ENCODE measurements at regions not wholly inside any gene's neighbourhood (a gene's known extent, or its start where the extent isn't known, plus 50 kb on each side); places are given as distances from the start of the nearest gene placed in this dataset.

DNA sequence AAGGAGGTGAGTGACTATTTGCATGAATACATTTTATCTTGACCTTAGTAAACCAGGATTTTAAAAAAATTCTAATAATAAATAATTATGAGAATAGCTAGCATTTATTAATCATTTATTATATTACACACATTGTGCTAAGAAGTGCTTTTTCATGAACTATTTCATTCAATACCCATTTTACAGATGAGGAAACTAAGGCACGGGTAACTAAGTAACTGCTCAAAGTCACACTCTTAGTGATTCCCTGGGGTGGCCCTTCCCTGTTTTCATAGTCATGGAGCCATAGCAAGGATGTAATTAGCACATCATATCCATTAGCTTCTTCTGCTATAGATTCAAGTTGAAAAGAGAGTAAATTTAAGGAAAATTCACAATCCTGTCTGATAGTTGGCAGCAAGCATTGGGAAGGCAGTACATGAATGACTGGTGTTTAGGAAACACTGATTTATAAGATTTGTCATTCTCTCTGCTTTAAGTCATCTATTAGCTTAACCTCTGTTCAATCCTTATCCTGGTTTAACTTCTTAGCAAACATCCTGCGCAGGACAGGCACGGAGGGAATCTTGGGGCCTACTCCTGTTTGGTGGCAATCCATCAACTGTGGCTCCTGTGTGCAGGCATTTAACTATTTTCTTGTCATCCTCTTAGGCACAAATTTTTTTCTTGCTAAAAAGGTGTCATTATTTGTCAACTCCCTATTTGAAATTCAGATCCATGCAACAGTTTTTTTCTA is 68.3 kb downstream of the RIN2 start:
- no peaks in the 10 kb centered on the region for H3K9me3 ChIP-seq (ENCODE audit: insufficient read depth, low read length)
- H3K36me3 ChIP-seq (replicated peaks; ENCODE audit: low read depth, low read length) = no peaks in the 10 kb centered on the region
- H3K9ac ChIP-seq (ENCODE audit: low read length) = no peak overlapping the region
- TF ChIP-seq, protein P1, sequence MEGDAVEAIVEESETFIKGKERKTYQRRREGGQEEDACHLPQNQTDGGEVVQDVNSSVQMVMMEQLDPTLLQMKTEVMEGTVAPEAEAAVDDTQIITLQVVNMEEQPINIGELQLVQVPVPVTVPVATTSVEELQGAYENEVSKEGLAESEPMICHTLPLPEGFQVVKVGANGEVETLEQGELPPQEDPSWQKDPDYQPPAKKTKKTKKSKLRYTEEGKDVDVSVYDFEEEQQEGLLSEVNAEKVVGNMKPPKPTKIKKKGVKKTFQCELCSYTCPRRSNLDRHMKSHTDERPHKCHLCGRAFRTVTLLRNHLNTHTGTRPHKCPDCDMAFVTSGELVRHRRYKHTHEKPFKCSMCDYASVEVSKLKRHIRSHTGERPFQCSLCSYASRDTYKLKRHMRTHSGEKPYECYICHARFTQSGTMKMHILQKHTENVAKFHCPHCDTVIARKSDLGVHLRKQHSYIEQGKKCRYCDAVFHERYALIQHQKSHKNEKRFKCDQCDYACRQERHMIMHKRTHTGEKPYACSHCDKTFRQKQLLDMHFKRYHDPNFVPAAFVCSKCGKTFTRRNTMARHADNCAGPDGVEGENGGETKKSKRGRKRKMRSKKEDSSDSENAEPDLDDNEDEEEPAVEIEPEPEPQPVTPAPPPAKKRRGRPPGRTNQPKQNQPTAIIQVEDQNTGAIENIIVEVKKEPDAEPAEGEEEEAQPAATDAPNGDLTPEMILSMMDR (IDR thresholded peaks at IDR 0.05; ENCODE audit: low read depth, low read length) = no peak
- no peaks in the 10 kb centered on the region for H4K20me1 ChIP-seq (ENCODE audit: insufficient read depth, low read length)
- no peak overlapping the region for H3K4me2 ChIP-seq (ENCODE audit: low read length)
- no peaks in the 10 kb centered on the region for H3K27me3 ChIP-seq (ENCODE audit: low read depth, low read length)
- no peak overlapping the region for H2AFZ ChIP-seq (ENCODE audit: low read depth, low read length)
- H3K4me1 ChIP-seq (ENCODE audit: low read length) = peaks cover 22% of the 10 kb centered on the region
- H3K79me2 ChIP-seq (ENCODE audit: low read length) = no peaks in the 10 kb centered on the region
- H3K27ac ChIP-seq (ENCODE audit: low read length) = no peak overlapping the region
- H3K4me3 ChIP-seq (ENCODE audit: low read length) = no peak overlapping the region

DNA sequence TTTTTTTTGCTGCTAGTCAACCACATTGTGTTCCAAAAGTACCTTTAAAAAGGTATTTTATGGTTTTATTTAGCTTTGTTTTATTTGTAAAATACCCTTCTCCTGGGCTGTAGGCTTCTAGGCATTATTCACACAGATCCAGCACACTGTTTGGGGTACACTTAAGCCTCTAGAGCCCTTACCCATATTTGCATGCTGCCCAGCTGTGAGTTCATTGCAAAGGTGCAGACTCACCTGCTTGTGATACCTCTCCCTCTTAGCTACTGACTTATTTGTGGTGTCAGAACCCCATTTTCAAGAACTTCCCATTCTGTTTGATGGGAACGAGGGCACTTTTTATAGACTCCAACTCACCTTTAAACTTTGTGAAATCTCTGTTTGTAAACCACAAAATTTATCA is 69.8 kb downstream of the RIN2 start:
- H4K20me1 ChIP-seq (ENCODE audit: insufficient read depth, low read length) = no peaks in the 10 kb centered on the region
- H3K4me3 ChIP-seq (ENCODE audit: low read length) = peak overlapping the region; percentile 22; the same call in 1 of the 2 replicates

DNA sequence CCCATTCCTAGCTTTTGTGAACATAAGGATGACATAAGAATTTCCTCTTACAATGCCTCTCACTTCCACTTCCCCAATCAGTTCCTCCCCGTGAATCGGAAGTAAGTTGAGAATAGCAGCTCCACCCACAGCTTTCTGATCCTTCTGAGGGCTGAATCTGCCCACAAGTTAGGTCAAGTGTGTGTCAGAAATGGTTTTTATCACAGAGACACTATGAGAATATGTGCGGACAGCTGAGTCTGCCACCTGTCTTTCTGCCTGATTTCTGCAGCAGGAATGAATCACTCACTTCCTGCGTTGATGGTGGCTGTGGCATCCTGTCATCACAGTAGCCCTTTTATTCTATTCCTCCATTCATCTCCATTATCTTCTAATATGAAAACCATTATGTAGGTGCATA is 70.2 kb downstream of the RIN2 start:
- Histone ChIP-seq H3K79me2 (ENCODE audit: low read length) (no peaks in the 10 kb centered on the region), H3K27me3 (ENCODE audit: low read depth, low read length) (no peaks in the 10 kb centered on the region), H3K36me3 (replicated peaks; ENCODE audit: low read depth, low read length) (no peaks in the 10 kb centered on the region), H4K20me1 (ENCODE audit: insufficient read depth, low read length) (no peaks in the 10 kb centered on the region), H3K9ac (ENCODE audit: low read length) (no peak overlapping the region), H3K4me1 (ENCODE audit: low read length) (peaks cover 15% of the 10 kb centered on the region), H2AFZ (ENCODE audit: low read depth, low read length) (no peak overlapping the region), H3K4me2 (ENCODE audit: low read length) (peak overlapping the region; percentile 57), H3K9me3 (ENCODE audit: insufficient read depth, low read length) (no peaks in the 10 kb centered on the region), H3K4me3 (ENCODE audit: low read length) (peak overlapping the region; percentile 22; the same call in 1 of the 2 replicates), H3K27ac (ENCODE audit: low read length) (no peak overlapping the region)
- TF ChIP-seq, protein P1 (IDR thresholded peaks at IDR 0.05; ENCODE audit: low read depth, low read length) = peak; percentile 43
- TF ChIP-seq EZH2phosphoT487 (IDR thresholded peaks at IDR 0.05; ENCODE audit: low read depth) = no peak

More for the DNA sequence above, 69.8 kb downstream of the RIN2 start:
- no peak overlapping the region for H2AFZ ChIP-seq (ENCODE audit: low read depth, low read length)
- no peak for TF ChIP-seq EZH2phosphoT487 (IDR thresholded peaks at IDR 0.05; ENCODE audit: low read depth)
- TF ChIP-seq, protein P1 (IDR thresholded peaks at IDR 0.05; ENCODE audit: low read depth, low read length) = no peak
- peaks cover 15% of the 10 kb centered on the region for H3K4me1 ChIP-seq (ENCODE audit: low read length)
- no peaks in the 10 kb centered on the region for H3K36me3 ChIP-seq (replicated peaks; ENCODE audit: low read depth, low read length)
- no peak overlapping the region for H3K27ac ChIP-seq (ENCODE audit: low read length)
- H3K9me3 ChIP-seq (ENCODE audit: insufficient read depth, low read length) = no peaks in the 10 kb centered on the region
- no peaks in the 10 kb centered on the region for H3K79me2 ChIP-seq (ENCODE audit: low read length)
- H3K9ac ChIP-seq (ENCODE audit: low read length) = no peak overlapping the region
- H3K4me2 ChIP-seq (ENCODE audit: low read length) = peak overlapping the region; percentile 57
- no peaks in the 10 kb centered on the region for H3K27me3 ChIP-seq (ENCODE audit: low read depth, low read length)

DNA sequence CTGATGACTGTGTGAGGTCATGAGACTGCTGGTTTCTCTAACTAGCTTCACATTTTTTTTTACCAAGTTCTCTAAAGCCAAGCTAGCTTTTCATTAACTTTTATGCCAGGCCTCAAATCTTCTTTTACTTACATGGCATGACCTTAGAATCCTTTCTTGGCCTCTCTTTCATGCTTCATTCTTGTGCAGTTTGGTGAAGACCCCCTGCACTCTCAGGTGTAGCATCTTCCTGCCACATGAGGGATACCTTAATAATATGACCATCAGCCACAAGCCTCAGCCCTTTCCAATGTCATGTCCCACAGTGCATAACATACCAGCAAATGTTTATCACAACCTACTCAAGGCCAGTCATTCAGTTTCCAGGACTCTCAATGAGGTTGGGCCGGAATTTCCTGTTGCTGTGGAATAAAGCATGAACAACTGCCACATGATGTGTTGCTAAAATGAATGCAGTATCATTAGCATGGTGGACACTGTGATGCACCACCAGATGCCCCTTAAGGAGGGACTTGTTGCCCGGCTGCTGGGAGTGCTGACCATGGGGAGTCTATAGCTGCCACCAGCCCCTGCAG is 72.2 kb downstream of the RIN2 start:
- peaks cover 15% of the 10 kb centered on the region for H3K4me1 ChIP-seq (ENCODE audit: low read length)
- no peaks in the 10 kb centered on the region for H3K79me2 ChIP-seq (ENCODE audit: low read length)
- no peak overlapping the region for H3K9ac ChIP-seq (ENCODE audit: low read length)
- no peak overlapping the region for H3K4me3 ChIP-seq (ENCODE audit: low read length)
- H3K36me3 ChIP-seq (replicated peaks; ENCODE audit: low read depth, low read length) = no peaks in the 10 kb centered on the region
- H4K20me1 ChIP-seq (ENCODE audit: insufficient read depth, low read length) = no peaks in the 10 kb centered on the region
- no peaks in the 10 kb centered on the region for H3K9me3 ChIP-seq (ENCODE audit: insufficient read depth, low read length)
- H3K4me2 ChIP-seq (ENCODE audit: low read length) = no peak overlapping the region
- no peak overlapping the region for H3K27ac ChIP-seq (ENCODE audit: low read length)
- no peak for TF ChIP-seq EZH2phosphoT487 (IDR thresholded peaks at IDR 0.05; ENCODE audit: low read depth)
- TF ChIP-seq, protein P1 (IDR thresholded peaks at IDR 0.05; ENCODE audit: low read depth, low read length) = no peak
- peaks cover 2% of the 10 kb centered on the region for H3K27me3 ChIP-seq (ENCODE audit: low read depth, low read length)
- no peak overlapping the region for H2AFZ ChIP-seq (ENCODE audit: low read depth, low read length)
